ENCODE measurements at regions not wholly inside any gene's neighbourhood (a gene's known extent, or its start where the extent isn't known, plus 50 kb on each side); places are given as distances from the start of the nearest gene placed in this dataset.

DNA sequence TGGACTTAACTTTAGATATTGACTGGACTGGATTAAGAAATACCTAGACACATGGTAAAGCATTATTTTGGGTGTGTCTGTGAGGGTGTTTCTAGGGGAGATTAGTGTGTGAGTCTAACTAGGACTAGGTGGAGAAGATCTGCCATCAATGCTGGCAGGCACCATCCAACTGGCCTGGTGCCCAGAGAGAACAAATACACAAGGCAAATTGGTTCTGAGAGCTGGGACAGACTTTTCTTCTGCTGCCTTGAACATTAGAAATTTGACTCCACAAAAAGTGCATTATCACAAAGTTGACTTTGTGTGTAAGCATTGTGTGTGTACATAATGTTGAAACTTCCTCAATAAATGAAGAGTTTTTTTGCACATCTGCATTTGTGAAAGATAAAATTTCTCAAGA lies 522.1 kb downstream of the SUCLA2 start:
- H3K27ac ChIP-seq: no peak overlapping the region
- TF ChIP-seq, protein P1, sequence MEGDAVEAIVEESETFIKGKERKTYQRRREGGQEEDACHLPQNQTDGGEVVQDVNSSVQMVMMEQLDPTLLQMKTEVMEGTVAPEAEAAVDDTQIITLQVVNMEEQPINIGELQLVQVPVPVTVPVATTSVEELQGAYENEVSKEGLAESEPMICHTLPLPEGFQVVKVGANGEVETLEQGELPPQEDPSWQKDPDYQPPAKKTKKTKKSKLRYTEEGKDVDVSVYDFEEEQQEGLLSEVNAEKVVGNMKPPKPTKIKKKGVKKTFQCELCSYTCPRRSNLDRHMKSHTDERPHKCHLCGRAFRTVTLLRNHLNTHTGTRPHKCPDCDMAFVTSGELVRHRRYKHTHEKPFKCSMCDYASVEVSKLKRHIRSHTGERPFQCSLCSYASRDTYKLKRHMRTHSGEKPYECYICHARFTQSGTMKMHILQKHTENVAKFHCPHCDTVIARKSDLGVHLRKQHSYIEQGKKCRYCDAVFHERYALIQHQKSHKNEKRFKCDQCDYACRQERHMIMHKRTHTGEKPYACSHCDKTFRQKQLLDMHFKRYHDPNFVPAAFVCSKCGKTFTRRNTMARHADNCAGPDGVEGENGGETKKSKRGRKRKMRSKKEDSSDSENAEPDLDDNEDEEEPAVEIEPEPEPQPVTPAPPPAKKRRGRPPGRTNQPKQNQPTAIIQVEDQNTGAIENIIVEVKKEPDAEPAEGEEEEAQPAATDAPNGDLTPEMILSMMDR (IDR thresholded peaks at IDR 0.05): no peak
- TF ChIP-seq ZFX (IDR thresholded peaks at IDR 0.05; ENCODE audit: borderline replicate concordance): no peak

DNA sequence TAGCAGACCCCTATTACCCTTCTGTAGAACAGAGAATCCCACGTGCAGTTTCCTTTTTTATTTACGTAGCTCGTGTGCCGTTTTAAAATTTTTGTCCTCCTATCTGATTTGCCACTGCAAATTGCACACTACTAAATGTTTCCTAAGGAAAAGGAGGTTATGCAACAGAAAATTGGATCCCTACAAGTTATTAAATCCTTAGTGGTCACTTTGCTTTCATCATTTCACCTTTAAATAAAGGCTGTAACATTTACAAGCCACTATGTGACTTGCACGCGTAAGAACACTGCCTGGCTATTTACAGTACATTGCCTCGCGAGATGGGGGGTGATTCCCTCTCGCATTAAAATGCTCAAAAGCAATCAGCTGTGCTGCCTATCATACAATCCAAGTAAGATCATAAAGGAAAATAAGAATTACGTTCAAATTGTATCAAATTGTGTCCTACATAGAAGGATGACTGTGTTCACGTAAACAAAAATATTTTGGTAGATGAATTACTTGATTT lies 525.6 kb downstream of the SUCLA2 start:
- no peak overlapping the region for H3K27ac ChIP-seq
- no peak for TF ChIP-seq ZFX (IDR thresholded peaks at IDR 0.05; ENCODE audit: borderline replicate concordance)
- TF ChIP-seq, protein P1 (IDR thresholded peaks at IDR 0.05): no peak

DNA sequence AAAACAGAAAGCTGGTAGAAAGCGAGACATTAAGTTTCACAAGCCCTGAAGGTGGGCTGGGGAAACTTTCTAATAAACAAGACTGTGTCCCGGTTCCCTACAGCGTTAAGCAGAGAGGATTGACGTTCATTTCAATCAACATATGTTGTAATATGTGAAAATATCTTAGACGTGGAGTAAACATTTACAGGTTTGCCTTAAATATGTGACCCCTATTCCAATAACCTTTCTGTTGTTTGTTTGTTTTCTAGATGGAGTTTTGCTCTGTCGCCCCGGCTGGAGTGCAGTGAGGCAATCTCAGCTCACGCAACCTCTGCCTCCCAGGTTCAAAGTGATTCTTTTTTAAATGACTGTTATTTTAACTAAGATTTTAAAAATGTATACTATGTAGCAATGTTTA lies 526.2 kb downstream of the SUCLA2 start:
- TF ChIP-seq ZFX (IDR thresholded peaks at IDR 0.05; ENCODE audit: borderline replicate concordance): no peak
- TF ChIP-seq, protein P1 (IDR thresholded peaks at IDR 0.05): no peak
- no peak overlapping the region for H3K27ac ChIP-seq

DNA sequence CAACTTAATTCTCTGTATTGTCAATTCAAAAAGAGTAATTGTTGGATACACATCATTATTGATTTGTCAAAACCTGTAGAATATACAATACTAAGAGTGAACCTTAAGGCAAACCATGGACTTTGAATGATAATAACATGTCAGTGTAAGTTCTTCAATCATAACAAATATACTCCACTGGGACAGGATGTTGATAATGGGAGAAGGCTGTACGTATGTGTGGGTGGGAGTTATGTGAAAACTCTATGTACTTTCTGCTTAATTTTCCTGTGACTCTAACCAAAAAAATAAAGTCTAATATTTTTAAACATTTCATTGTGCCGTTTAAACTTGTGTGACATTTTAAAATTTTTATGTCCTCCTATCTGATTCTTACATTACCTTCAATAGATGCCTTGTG lies 526.7 kb downstream of the SUCLA2 start:
- no peak overlapping the region for H3K27ac ChIP-seq
- TF ChIP-seq, protein P1 (IDR thresholded peaks at IDR 0.05): no peak
- TF ChIP-seq ZFX (IDR thresholded peaks at IDR 0.05; ENCODE audit: borderline replicate concordance): no peak

DNA sequence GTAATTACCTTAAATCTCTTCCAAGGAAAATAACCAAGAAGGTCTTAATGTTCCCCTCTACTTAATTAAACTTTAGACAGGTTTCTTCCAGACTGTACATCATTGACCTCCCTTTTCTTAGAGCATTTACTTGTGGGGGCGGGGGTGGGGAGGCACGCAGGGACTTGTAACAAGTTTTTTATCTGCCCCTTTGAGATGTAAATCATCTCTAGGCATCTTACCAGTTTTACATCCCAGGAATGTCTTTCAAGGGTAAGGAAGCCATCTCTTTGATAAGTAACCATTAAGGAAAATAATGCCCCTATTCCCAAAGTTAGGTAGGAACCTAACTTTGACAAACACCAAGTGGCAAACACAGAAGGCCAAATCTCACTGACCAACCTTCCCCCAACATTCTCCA lies 528.6 kb downstream of the SUCLA2 start:
- no peak for TF ChIP-seq ZFX (IDR thresholded peaks at IDR 0.05; ENCODE audit: borderline replicate concordance)
- TF ChIP-seq, protein P1 (IDR thresholded peaks at IDR 0.05): no peak
- no peak overlapping the region for H3K27ac ChIP-seq

DNA sequence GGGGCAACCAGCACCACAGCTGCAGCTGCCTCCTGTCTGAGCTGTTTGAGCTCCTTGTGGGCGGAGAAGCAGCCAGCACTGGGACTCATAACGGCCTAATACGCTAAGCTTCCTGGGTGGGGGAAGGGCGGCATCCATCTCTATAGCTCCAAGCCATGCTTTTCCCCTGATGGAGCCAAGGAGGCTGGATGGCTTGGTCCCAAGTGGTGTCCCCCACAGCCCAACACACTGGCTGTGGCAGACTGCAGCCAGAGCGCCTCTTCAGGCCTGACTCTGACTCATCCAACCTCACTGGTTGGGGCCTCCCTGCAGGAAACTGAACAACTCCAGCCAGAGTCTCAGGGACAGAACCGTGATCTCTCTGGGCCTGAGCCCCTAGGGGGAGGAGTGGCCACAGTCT lies 537.3 kb downstream of the SUCLA2 start:
- no peak overlapping the region for H3K27ac ChIP-seq
- TF ChIP-seq, protein P1 (IDR thresholded peaks at IDR 0.05): no peak
- TF ChIP-seq ZFX (IDR thresholded peaks at IDR 0.05; ENCODE audit: borderline replicate concordance): no peak

DNA sequence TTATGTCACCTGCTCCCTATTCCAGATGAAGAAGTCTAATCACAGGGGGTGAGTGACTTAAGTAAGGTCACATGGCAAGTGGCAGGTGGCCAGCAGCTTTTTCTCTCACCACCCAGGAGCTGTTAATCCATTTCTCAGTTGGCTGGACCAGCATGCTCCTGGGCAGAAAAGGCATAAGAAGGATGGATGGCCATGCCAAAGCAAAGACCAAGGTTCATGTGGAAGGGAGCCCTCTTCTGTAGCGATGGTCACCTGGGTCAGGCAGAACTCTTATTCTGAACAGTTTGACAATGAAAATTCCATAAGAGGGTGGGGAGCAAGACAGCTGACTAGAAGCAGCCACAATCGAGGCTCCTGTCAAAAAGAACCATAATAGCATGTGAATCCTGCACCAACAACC lies 538.1 kb downstream of the SUCLA2 start:
- no peak overlapping the region for H3K27ac ChIP-seq
- TF ChIP-seq ZFX (IDR thresholded peaks at IDR 0.05; ENCODE audit: borderline replicate concordance): no peak
- TF ChIP-seq, protein P1 (IDR thresholded peaks at IDR 0.05): no peak

Measured in 22Rv1 (cell line).